Adrenal gland (tissue), 9 donors: ENCODE measurements at regions not wholly inside any gene's neighbourhood (a gene's known extent, or its start where the extent isn't known, plus 50 kb on each side); places are given as distances from the start of the nearest gene placed in this dataset.

Experiments used
- DNase-seq, 7 donors: peaks; one replicate each; pipeline ENCODE4 v3.0.0-alpha.2; 2019 to 2020
- H3K27ac ChIP-seq, 5 donors: fragments of 200-600 bp; sonication (generic) in 4 of 5; 1 replicate in 3 of 5; 2 replicates in 2 of 5; pipeline versions ENCODE4 v1.5.1 to v1.8.0; 2016 to 2020; ENCODE audit warnings: mild to moderate bottlenecking in 1 of 5
- H3K27me3 ChIP-seq: fragments of 200-600 bp; 2 replicates; pipeline ENCODE4 v1.8.0; 2021
- H3K36me3 ChIP-seq, 2 donors: fragments of 200-600 bp; replicated peaks in 1 of 2; 1 replicate in 1 of 2; 2 replicates in 1 of 2; pipeline versions ENCODE4 v1.5.1 to v1.8.0; 2018 to 2022
- H3K4me1 ChIP-seq, 2 donors: fragments of 200-600 bp; replicated peaks in 1 of 2; 1 replicate in 1 of 2; 2 replicates in 1 of 2; pipeline versions ENCODE4 v1.5.1 to v1.8.0; 2018 to 2021
- H3K4me3 ChIP-seq, 4 donors: fragments of 200-600 bp; sonication (generic) in 3 of 4; one replicate each; pipeline ENCODE4 v1.5.1; 2016 to 2018
- H3K9me3 ChIP-seq, 3 donors: fragments of 200-600 bp; sonication (generic) in 1 of 3; replicated peaks in 1 of 3; 1 replicate in 2 of 3; 2 replicates in 1 of 3; pipeline versions ENCODE4 v1.5.1 to v1.8.0; 2016 to 2021
- CTCF ChIP-seq, 6 experiments: fragments of 450-650 bp in 4 of 6; fragments of 200-600 bp in 2 of 6; sonication (generic) in 1 of 6; IDR thresholded peaks; 1 replicate in 5 of 6; 2 replicates in 1 of 6; pipeline versions ENCODE4 v1.5.1 to v1.8.0; 2016 to 2021; ENCODE audit warnings: antibody characterized with exemption in 6 of 6, mild to moderate bottlenecking in 2 of 6, moderate library complexity in 1 of 6
- POLR2A ChIP-seq, 2 donors: fragments of 450-650 bp; IDR thresholded peaks; one replicate each; pipeline ENCODE4 v1.6.1; 2017; ENCODE audit warnings: antibody characterized with exemption in 2 of 2, mild to moderate bottlenecking in 2 of 2, moderate library complexity in 1 of 2
- WGBS, 4 donors: extraction: QIAGEN DNeasy Blood & Tissue Kit in 2 of 4; methylation state at CpG; one replicate each; pipeline versions ENCODE4 v1.1.5 to v1.1.7; 2013 to 2017; 5-methylcytosine and 5-hydroxymethylcytosine counted together
- intact Hi-C, 2 donors: fragments of 100-400 bp; cut with DNase I; formaldehyde crosslinking; loops; one replicate each; pipeline versions ENCODE4 v1.14.1 to v1.15.0; 2022 to 2023
- donor health status: healthy with polysubstance abuse.
- donor health status: Bipolar disorder and iron deficiency.
- donor health status: DM: yes; HTN: yes; CAD: no.
- donor health status: DM: no; HTN: no; CAD: no.
- donor health status: DM: no; HTN: no; CAD: no.

GRCh38 chr12:92341065-92341668, 195.5 kb upstream of the BTG1 start:
- H3K36me3 ChIP-seq = no peaks in the 10 kb centered on the region
- WGBS, 4 donors = 70 to 78% (median 75%) methylated on average over 13 of the region's 13 CpGs
- no peak for TF ChIP-seq POLR2A (IDR thresholded peaks at IDR 0.05)
- no peak for TF ChIP-seq CTCF (IDR thresholded peaks at IDR 0.05)

GRCh38 chr12:92340441-92341064, 194.9 kb upstream of the BTG1 start:
- Histone ChIP-seq H3K36me3 (no peaks in the 10 kb centered on the region), H3K9me3 (no peaks in the 10 kb centered on the region), H3K4me1 (peaks cover 0 to 8% of the 10 kb centered on the region in 2 donors), H3K27ac (no peak overlapping the region), H3K27me3 (no peaks in the 10 kb centered on the region), H3K4me3 (no peak overlapping the region)
- 89 to 93% (median 92%) methylated on average over 6 of the region's 6 CpGs for WGBS, 4 donors
- TF ChIP-seq POLR2A (IDR thresholded peaks at IDR 0.05) = no peak
- no peak for TF ChIP-seq CTCF (IDR thresholded peaks at IDR 0.05)
- intact Hi-C loops = no loop called here
- DNase-seq = no peak

More at GRCh38 chr12:92341065-92341668, 195.5 kb upstream of the BTG1 start:
- H3K9me3 ChIP-seq = no peaks in the 10 kb centered on the region
- H3K4me1 ChIP-seq = peaks cover 0 to 3% of the 10 kb centered on the region in 2 donors
- H3K27ac ChIP-seq = no peak overlapping the region
- intact Hi-C loops = no loop called here
- H3K27me3 ChIP-seq = no peaks in the 10 kb centered on the region
- DNase-seq = no peak
- H3K4me3 ChIP-seq = no peak overlapping the region

- intact Hi-C loops = no loop called here
- no peak for TF ChIP-seq POLR2A (IDR thresholded peaks at IDR 0.05)
- TF ChIP-seq CTCF (IDR thresholded peaks at IDR 0.05) = no peak
- 93 to 100% (median 98%) methylated on average over 1 of the region's 1 CpG for WGBS, 4 donors
- no peaks in the 10 kb centered on the region for H3K9me3 ChIP-seq
- no peak overlapping the region for H3K4me3 ChIP-seq
- H3K27ac ChIP-seq = no peak overlapping the region
- no peaks in the 10 kb centered on the region for H3K36me3 ChIP-seq
- DNase-seq = no peak
- no peaks in the 10 kb centered on the region for H3K27me3 ChIP-seq
- H3K4me1 ChIP-seq = peaks cover 0 to 8% of the 10 kb centered on the region in 2 donors
Observed at GRCh38 chr12:92340003-92340402, 194.4 kb upstream of the BTG1 start.

- H3K27ac ChIP-seq = no peak overlapping the region
- no peaks in the 10 kb centered on the region for H3K36me3 ChIP-seq
- TF ChIP-seq POLR2A (IDR thresholded peaks at IDR 0.05) (no peak), CTCF (IDR thresholded peaks at IDR 0.05) (no peak)
- H3K4me3 ChIP-seq = no peak overlapping the region
- DNase-seq = no peak
- H3K9me3 ChIP-seq = no peaks in the 10 kb centered on the region
- intact Hi-C loops = no loop called here
- WGBS, 4 donors = 92 to 97% (median 95%) methylated on average over 10 to 13 of the region's 13 CpGs
- no peaks in the 10 kb centered on the region for H3K27me3 ChIP-seq
- H3K4me1 ChIP-seq = peaks cover 0 to 8% of the 10 kb centered on the region in 2 donors
Observed at GRCh38 chr12:92339198-92339821, 193.7 kb upstream of the BTG1 start.
